A549 (cell line): ENCODE measurements at regions not wholly inside any gene's neighbourhood (a gene's known extent, or its start where the extent isn't known, plus 50 kb on each side); places are given as distances from the start of the nearest gene placed in this dataset.

Experiments used
- ATAC-seq, 2 experiments: fragments of 200-7000 bp in 1 of 2; fragments of >200 bp in 1 of 2; cut with Nextera tagmentation in 1 of 2; cut with Tn5 transposase in 1 of 2; 3 replicates each; pipeline versions ENCODE4 v1.8.0 to v1.9.1; 2018 to 2020; ENCODE audit warnings: mild to moderate bottlenecking in 1 of 2, moderate library complexity in 1 of 2
- CTCF ChIA-PET: fragments of 300-600 bp; sonication (Branson Sonifier 250); formaldehyde crosslinking; extraction: SDS; loops from one replicate; lab custom pipeline; 2021; ENCODE audit warnings: antibody characterized with exemption, inconsistent platforms; lab: Yijun Ruan, JAX
- POLR2A ChIA-PET: fragments of 350-600 bp; formaldehyde crosslinking; extraction: SDS; loops from one replicate; lab custom pipeline; 2021; ENCODE audit warnings: antibody characterized with exemption, inconsistent platforms; lab: Yijun Ruan, JAX
- DNase-seq, 2 experiments: peaks; one replicate each; pipeline versions ENCODE4 v3.0.0 to v3.0.0-alpha.2; 2011 to 2016; ENCODE audit warnings: low read depth in 1 of 2, low spot score in 1 of 2
- FAIRE-seq: peaks from 2 replicates; lab custom pipeline; 2011; peaks lifted over from hg19 to GRCh38; lab: Jason Lieb, UNC
- H3K27ac ChIP-seq, 2 experiments: fragments of >200 bp; sonication (Bioruptor Twin); formaldehyde crosslinking; 3 replicates each; pipeline ENCODE4 v1.5.1; 2016 to 2017
- H3K4me1 ChIP-seq: fragments of >200 bp; sonication (Bioruptor Twin); formaldehyde crosslinking; 3 replicates; pipeline ENCODE4 v1.6.1; 2016
- H3K4me2 ChIP-seq: fragments of >200 bp; sonication (Bioruptor Twin); formaldehyde crosslinking; 3 replicates; pipeline ENCODE4 v1.6.1; 2016
- H3K4me3 ChIP-seq: fragments of >200 bp; sonication (Bioruptor Twin); formaldehyde crosslinking; 3 replicates; pipeline ENCODE4 v1.5.1; 2016
- H3K9me3 ChIP-seq: fragments of >200 bp; sonication (Bioruptor Twin); formaldehyde crosslinking; 3 replicates; pipeline ENCODE4 v1.6.1; 2016
- BHLHE40 ChIP-seq: IDR thresholded peaks from 2 replicates; pipeline ENCODE4 v1.6.1; 2012; ENCODE audit warnings: low read depth, low read length, inconsistent platforms
- CBX2 ChIP-seq: fragments of 200-600 bp; sonication (generic); IDR thresholded peaks from 2 replicates; pipeline ENCODE4 v1.6.1; 2016; ENCODE audit warnings: low read depth, mild to moderate bottlenecking, borderline replicate concordance
- CBX8 ChIP-seq: fragments of 200-600 bp; sonication (generic); IDR thresholded peaks from 2 replicates; pipeline ENCODE4 v1.6.1; 2016
- CEBPB ChIP-seq, 2 experiments: fragments of >200 bp in 1 of 2; sonication (Bioruptor Twin) in 1 of 2; formaldehyde crosslinking in 1 of 2; IDR thresholded peaks; 2 replicates each; pipeline ENCODE4 v1.6.1; 2012 to 2016
- CHD2 ChIP-seq: fragments of 150-350 bp; IDR thresholded peaks from 2 replicates; pipeline ENCODE4 v1.6.1; 2014; ENCODE audit warnings: low read length; ENCODE audit not compliant: partially characterized antibody
- EHF ChIP-seq: fragments of 250-450 bp; sonication (Bioruptor Pico); IDR thresholded peaks from 2 replicates; pipeline ENCODE4 v1.5.0; 2020; ENCODE audit warnings: mild to moderate bottlenecking
- EP300 ChIP-seq, 2 experiments: fragments of >200 bp; sonication (Bioruptor Twin); formaldehyde crosslinking; IDR thresholded peaks; 2 replicates in 1 of 2; 3 replicates in 1 of 2; pipeline ENCODE4 v1.6.1; 2016 to 2017
- ESRRA ChIP-seq: fragments of 150-350 bp; IDR thresholded peaks from 2 replicates; pipeline ENCODE4 v1.6.1; 2014; ENCODE audit warnings: mild to moderate bottlenecking, low read length, borderline replicate concordance
- FOSB ChIP-seq: fragments of 250-450 bp; sonication (Bioruptor Pico); IDR thresholded peaks from 2 replicates; pipeline ENCODE4 v1.5.0; 2020; ENCODE audit warnings: mild to moderate bottlenecking, moderate library complexity
- FOXS1 ChIP-seq: fragments of 250-450 bp; sonication (Bioruptor Pico); IDR thresholded peaks from 2 replicates; pipeline ENCODE4 v1.5.0; 2020; ENCODE audit warnings: mild to moderate bottlenecking, moderate library complexity
- HOXA7 ChIP-seq: fragments of 250-450 bp; sonication (Bioruptor Pico); IDR thresholded peaks from 2 replicates; pipeline ENCODE4 v1.5.0; 2020; ENCODE audit warnings: mild to moderate bottlenecking, moderate library complexity
- HOXB5 ChIP-seq: fragments of 250-450 bp; sonication (Bioruptor Pico); IDR thresholded peaks from 2 replicates; pipeline ENCODE4 v1.5.0; 2020; ENCODE audit warnings: mild to moderate bottlenecking, moderate library complexity
- KDM5A ChIP-seq: fragments of 200-600 bp; sonication (generic); IDR thresholded peaks from 2 replicates; pipeline ENCODE4 v1.6.1; 2016; ENCODE audit warnings: antibody characterized with exemption, mild to moderate bottlenecking
- MAFK ChIP-seq: fragments of 450-650 bp; IDR thresholded peaks from 2 replicates; pipeline ENCODE4 v1.6.1; 2014; ENCODE audit not compliant: partially characterized antibody
- MYC ChIP-seq: IDR thresholded peaks from 2 replicates; pipeline ENCODE4 v1.6.1; 2012; ENCODE audit warnings: mild to moderate bottlenecking, inconsistent platforms, low read length, improper control_type of control experiment, borderline replicate concordance
- NPAS2 ChIP-seq: fragments of 250-450 bp; sonication (Bioruptor Pico); IDR thresholded peaks from 2 replicates; pipeline ENCODE4 v1.8.0; 2022; ENCODE audit warnings: mild to moderate bottlenecking, moderate library complexity, borderline replicate concordance
- NR3C1 ChIP-seq: fragments of >200 bp; sonication (Bioruptor Twin); formaldehyde crosslinking; IDR thresholded peaks from 3 replicates; pipeline ENCODE4 v1.6.1; 2017
- PHF8 ChIP-seq: fragments of 200-600 bp; sonication (generic); IDR thresholded peaks from 2 replicates; pipeline ENCODE4 v1.6.1; 2016; ENCODE audit warnings: low read depth, mild to moderate bottlenecking, antibody characterized with exemption, moderate library complexity, borderline replicate concordance
- POLR2A ChIP-seq: IDR thresholded peaks from 2 replicates; pipeline ENCODE4 v1.6.1; 2012; ENCODE audit warnings: mild to moderate bottlenecking, low read length
- RAD21 ChIP-seq, 2 experiments: fragments of >200 bp in 1 of 2; sonication (Bioruptor Twin) in 1 of 2; formaldehyde crosslinking in 1 of 2; IDR thresholded peaks in 1 of 2; conservative IDR thresholded peaks in 1 of 2; 2 replicates in 1 of 2; 3 replicates in 1 of 2; pipeline ENCODE4 v1.6.1; 2012 to 2018; ENCODE audit warnings: inconsistent platforms in 1 of 2
- RARB ChIP-seq: fragments of 250-450 bp; sonication (Bioruptor Pico); IDR thresholded peaks from 2 replicates; pipeline ENCODE4 v1.8.0; 2021; ENCODE audit warnings: mild to moderate bottlenecking, moderate library complexity
- RCOR1 ChIP-seq: fragments of 150-350 bp; IDR thresholded peaks from 2 replicates; pipeline ENCODE4 v1.6.1; 2014; ENCODE audit warnings: antibody characterized with exemption, low read length, low read depth
- SMC3 ChIP-seq: fragments of >200 bp; sonication (Bioruptor Twin); formaldehyde crosslinking; IDR thresholded peaks from 3 replicates; pipeline ENCODE4 v1.6.1; 2018; ENCODE audit warnings: inconsistent platforms
- SREBF2 ChIP-seq: fragments of 450-650 bp; IDR thresholded peaks from 2 replicates; pipeline ENCODE4 v1.6.1; 2014; ENCODE audit warnings: mild to moderate bottlenecking, moderate library complexity
- TFCP2L1 ChIP-seq: fragments of 250-450 bp; sonication (Bioruptor Pico); IDR thresholded peaks from 2 replicates; pipeline ENCODE4 v1.5.0; 2021; ENCODE audit warnings: mild to moderate bottlenecking
- WGBS: methylation state at CpG from one replicate; pipeline ENCODE4 v1.1.6; 2017; ENCODE audit errors: missing lambda C conversion rate; 5-methylcytosine and 5-hydroxymethylcytosine counted together
- TF ChIP-seq, protein P1 (sequence below): fragments of 450-650 bp; IDR thresholded peaks from 2 replicates; pipeline ENCODE4 v1.6.1; 2014; ENCODE audit warnings: antibody characterized with exemption
- TF ChIP-seq, protein P2 (sequence below): IDR thresholded peaks from 2 replicates; pipeline ENCODE4 v1.6.1; 2012; ENCODE audit warnings: low read depth, borderline replicate concordance
- TF ChIP-seq, protein P3 (sequence below): IDR thresholded peaks from 2 replicates; pipeline ENCODE4 v1.6.1; 2012
- TF ChIP-seq, protein P4 (sequence below): fragments of 150-350 bp; IDR thresholded peaks from 2 replicates; pipeline ENCODE4 v1.6.1; 2014; ENCODE audit warnings: low read depth, mild to moderate bottlenecking, low read length
- TF ChIP-seq, protein P5 (sequence below): fragments of 200-600 bp; sonication (generic); IDR thresholded peaks from 2 replicates; pipeline ENCODE4 v1.6.1; 2016; ENCODE audit warnings: antibody characterized with exemption, mild to moderate bottlenecking, moderate library complexity

DNA sequence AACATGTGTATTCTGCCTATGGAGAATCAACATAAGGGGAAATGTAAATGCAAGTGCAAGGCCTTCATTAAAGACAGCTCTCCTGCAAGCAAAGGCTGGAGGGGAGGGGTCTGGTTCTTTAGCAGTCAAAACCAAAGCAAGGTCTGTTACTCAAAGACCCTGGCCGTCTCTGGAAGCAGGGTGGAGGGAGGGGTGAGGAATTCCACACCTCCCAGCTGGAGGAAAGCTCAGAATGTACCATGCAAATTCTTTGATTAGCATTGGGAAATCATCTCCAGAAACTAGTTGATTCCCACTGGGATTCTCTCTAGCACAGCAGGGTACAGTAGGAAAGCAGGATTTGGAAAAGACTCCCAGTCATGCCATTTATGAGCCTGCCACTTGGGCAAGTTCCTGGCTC lies 77.3 kb upstream of the ASIC2 start:
- DNase-seq (no peak), FAIRE-seq (no peak), ATAC-seq (no peak)
- H3K4me3 ChIP-seq = no peak overlapping the region
- no peak overlapping the region for H3K27ac ChIP-seq
- POLR2A ChIA-PET = no interaction called here
- no peaks in the 10 kb centered on the region for H3K4me1 ChIP-seq
- no peaks in the 10 kb centered on the region for H3K9me3 ChIP-seq
- H3K4me2 ChIP-seq = no peak overlapping the region
- WGBS = 0% methylated on average over 1 of the region's 1 CpG
- TF ChIP-seq, protein P1, sequence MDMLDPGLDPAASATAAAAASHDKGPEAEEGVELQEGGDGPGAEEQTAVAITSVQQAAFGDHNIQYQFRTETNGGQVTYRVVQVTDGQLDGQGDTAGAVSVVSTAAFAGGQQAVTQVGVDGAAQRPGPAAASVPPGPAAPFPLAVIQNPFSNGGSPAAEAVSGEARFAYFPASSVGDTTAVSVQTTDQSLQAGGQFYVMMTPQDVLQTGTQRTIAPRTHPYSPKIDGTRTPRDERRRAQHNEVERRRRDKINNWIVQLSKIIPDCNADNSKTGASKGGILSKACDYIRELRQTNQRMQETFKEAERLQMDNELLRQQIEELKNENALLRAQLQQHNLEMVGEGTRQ = no peak
- TF ChIP-seq NPAS2 (CRISPR knock-in tag) (no peak), RARB (CRISPR knock-in tag) (no peak)
- TF ChIP-seq, protein P2, sequence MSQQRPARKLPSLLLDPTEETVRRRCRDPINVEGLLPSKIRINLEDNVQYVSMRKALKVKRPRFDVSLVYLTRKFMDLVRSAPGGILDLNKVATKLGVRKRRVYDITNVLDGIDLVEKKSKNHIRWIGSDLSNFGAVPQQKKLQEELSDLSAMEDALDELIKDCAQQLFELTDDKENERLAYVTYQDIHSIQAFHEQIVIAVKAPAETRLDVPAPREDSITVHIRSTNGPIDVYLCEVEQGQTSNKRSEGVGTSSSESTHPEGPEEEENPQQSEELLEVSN = no peak
- TF ChIP-seq, all 56 proteins: peak for 0
- CTCF ChIA-PET = no interaction called here

DNA sequence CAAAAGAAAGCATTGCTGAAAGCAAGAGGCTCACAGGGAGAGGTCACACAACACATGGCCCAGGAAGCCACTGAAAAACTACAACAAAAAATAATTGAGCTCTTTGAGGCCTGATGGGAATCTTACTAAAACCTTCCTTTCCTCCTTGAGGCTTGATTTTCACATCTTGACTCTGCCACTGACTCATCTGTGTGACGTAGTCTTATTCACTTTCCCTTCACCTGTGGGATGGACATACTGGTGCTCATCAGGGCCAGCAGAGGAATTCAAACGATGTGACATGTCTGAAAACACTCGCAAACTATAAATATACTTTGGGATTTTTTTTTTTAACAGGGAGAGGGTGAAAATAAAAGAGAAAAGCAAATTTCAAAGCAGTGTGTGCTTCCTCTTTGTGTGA lies 78.3 kb upstream of the ASIC2 start:
- Histone ChIP-seq H3K9me3 (no peaks in the 10 kb centered on the region), H3K27ac (no peak overlapping the region), H3K4me2 (no peak overlapping the region), H3K4me3 (no peak overlapping the region), H3K4me1 (no peaks in the 10 kb centered on the region)
- no peak for FAIRE-seq
- no peak for DNase-seq
- POLR2A ChIA-PET = no interaction called here
- no peak for ATAC-seq
- TF ChIP-seq FOSB (CRISPR knock-in tag) (no peak), HOXB5 (CRISPR knock-in tag) (no peak), SMC3 (no peak), ESRRA (no peak), POLR2A (no peak), EP300 (IDR thresholded peaks at IDR 0.05) (no peak), BHLHE40 (no peak), EHF (CRISPR knock-in tag) (no peak), NR3C1 (no peak), MAFK (no peak), CHD2 (no peak)
- CTCF ChIA-PET = interaction anchor here (0.7 to 1.5 kb wide), 4 partner anchors 10 to 45 kb away, joined by 3 to 4 read pairs (median 4); no protein-coding TSS in a partner anchor
- WGBS = 10% methylated on average over 3 of the region's 3 CpGs

DNA sequence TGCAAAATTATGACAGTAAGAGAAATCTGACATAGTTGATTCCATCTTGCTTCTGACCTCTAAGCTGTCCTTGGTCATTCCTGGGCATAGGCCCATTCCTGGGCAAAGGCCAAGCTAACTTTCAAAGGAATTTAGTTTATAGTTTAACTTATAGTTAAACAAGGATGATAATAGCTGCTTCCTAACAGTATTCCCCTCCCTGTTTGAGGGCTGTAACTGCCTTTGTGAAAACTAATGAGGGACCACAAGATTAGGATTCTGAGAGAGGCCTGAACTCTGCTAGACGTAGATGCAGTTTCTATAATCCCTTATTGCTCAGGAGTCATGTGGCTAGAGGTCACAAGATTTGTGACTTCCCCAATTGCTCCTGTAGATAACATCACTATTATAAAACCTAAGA lies 80.2 kb upstream of the ASIC2 start:
- Histone ChIP-seq H3K4me3 (no peak overlapping the region), H3K4me1 (no peaks in the 10 kb centered on the region), H3K9me3 (no peaks in the 10 kb centered on the region), H3K4me2 (no peak overlapping the region), H3K27ac (no peak overlapping the region)
- TF ChIP-seq, protein P3, sequence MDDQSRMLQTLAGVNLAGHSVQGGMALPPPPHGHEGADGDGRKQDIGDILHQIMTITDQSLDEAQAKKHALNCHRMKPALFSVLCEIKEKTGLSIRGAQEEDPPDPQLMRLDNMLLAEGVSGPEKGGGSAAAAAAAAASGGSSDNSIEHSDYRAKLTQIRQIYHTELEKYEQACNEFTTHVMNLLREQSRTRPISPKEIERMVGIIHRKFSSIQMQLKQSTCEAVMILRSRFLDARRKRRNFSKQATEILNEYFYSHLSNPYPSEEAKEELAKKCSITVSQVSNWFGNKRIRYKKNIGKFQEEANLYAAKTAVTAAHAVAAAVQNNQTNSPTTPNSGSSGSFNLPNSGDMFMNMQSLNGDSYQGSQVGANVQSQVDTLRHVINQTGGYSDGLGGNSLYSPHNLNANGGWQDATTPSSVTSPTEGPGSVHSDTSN = no peak
- TF ChIP-seq RCOR1 (no peak), FOXS1 (CRISPR knock-in tag) (no peak), TFCP2L1 (CRISPR knock-in tag) (no peak), KDM5A (no peak), SREBF2 (no peak), RARB (CRISPR knock-in tag) (no peak), CEBPB (IDR thresholded peaks at IDR 0.05) (no peak), EP300 (IDR thresholded peaks at IDR 0.05) (no peak), PHF8 (no peak), HOXA7 (CRISPR knock-in tag) (no peak), MYC (no peak), RAD21 (conservative IDR thresholded peaks at IDR 0.05 in 1 of 2, IDR thresholded peaks at IDR 0.05 in 1 of 2) (no peak), CBX2 (no peak), EHF (CRISPR knock-in tag) (no peak), CBX8 (no peak)
- TF ChIP-seq, protein P4, sequence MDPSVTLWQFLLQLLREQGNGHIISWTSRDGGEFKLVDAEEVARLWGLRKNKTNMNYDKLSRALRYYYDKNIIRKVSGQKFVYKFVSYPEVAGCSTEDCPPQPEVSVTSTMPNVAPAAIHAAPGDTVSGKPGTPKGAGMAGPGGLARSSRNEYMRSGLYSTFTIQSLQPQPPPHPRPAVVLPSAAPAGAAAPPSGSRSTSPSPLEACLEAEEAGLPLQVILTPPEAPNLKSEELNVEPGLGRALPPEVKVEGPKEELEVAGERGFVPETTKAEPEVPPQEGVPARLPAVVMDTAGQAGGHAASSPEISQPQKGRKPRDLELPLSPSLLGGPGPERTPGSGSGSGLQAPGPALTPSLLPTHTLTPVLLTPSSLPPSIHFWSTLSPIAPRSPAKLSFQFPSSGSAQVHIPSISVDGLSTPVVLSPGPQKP = no peak
- TF ChIP-seq, protein P5, sequence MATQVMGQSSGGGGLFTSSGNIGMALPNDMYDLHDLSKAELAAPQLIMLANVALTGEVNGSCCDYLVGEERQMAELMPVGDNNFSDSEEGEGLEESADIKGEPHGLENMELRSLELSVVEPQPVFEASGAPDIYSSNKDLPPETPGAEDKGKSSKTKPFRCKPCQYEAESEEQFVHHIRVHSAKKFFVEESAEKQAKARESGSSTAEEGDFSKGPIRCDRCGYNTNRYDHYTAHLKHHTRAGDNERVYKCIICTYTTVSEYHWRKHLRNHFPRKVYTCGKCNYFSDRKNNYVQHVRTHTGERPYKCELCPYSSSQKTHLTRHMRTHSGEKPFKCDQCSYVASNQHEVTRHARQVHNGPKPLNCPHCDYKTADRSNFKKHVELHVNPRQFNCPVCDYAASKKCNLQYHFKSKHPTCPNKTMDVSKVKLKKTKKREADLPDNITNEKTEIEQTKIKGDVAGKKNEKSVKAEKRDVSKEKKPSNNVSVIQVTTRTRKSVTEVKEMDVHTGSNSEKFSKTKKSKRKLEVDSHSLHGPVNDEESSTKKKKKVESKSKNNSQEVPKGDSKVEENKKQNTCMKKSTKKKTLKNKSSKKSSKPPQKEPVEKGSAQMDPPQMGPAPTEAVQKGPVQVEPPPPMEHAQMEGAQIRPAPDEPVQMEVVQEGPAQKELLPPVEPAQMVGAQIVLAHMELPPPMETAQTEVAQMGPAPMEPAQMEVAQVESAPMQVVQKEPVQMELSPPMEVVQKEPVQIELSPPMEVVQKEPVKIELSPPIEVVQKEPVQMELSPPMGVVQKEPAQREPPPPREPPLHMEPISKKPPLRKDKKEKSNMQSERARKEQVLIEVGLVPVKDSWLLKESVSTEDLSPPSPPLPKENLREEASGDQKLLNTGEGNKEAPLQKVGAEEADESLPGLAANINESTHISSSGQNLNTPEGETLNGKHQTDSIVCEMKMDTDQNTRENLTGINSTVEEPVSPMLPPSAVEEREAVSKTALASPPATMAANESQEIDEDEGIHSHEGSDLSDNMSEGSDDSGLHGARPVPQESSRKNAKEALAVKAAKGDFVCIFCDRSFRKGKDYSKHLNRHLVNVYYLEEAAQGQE = no peak
- ATAC-seq (no peak), FAIRE-seq (no peak), DNase-seq (no peak)
- WGBS = 23% methylated on average over 1 of the region's 1 CpG
- POLR2A ChIA-PET = no interaction called here
- CTCF ChIA-PET = interaction anchor here (0.7 to 0.8 kb wide), 2 partner anchors 9 to 82 kb away, joined by 3 to 4 read pairs; no protein-coding TSS in a partner anchor
